T-cell (primary cell): ENCODE measurements at regions not wholly inside any gene's neighbourhood (a gene's known extent, or its start where the extent isn't known, plus 50 kb on each side); places are given as distances from the start of the nearest gene placed in this dataset.

Experiments used
- ATAC-seq, 4 experiments: fragments of 200-7000 bp in 3 of 4; fragments of 150-1000 bp in 1 of 4; cut with Tn5 transposase; replicated peaks in 1 of 4; 1 replicate in 3 of 4; 2 replicates in 1 of 4; pipeline ENCODE4 v1.10.0; 2021; ENCODE audit warnings: moderate library complexity in 3 of 4, mild to moderate bottlenecking in 2 of 4, moderate number of reproducible peaks in 1 of 4
- CTCF ChIA-PET, 2 donors: fragments of 300-600 bp; sonication (Branson Sonifier 250); formaldehyde crosslinking; loops; one replicate each; lab custom pipeline; 2022; ENCODE audit warnings: antibody characterized with exemption in 2 of 2; lab: Charles Lee
- POLR2A ChIA-PET, 2 donors: fragments of 300-600 bp; sonication (Branson Sonifier 250); formaldehyde crosslinking; loops; one replicate each; lab custom pipeline; 2022; ENCODE audit warnings: antibody characterized with exemption in 2 of 2; lab: Charles Lee
- DNase-seq, 35 experiments: peaks; one replicate each; pipeline versions ENCODE4 v3.0.0 to v3.0.0-alpha.2; 2013 to 2023
- H3K27ac ChIP-seq: one replicate; pipeline ENCODE4 v1.5.1; 2013; ENCODE audit warnings: low read length
- H3K27me3 ChIP-seq, 2 experiments: replicated peaks in 1 of 2; 1 replicate in 1 of 2; 2 replicates in 1 of 2; pipeline versions ENCODE4 v1.6.1 to v1.7.0; 2013; ENCODE audit warnings: low read length in 1 of 2, mixed read lengths in 1 of 2; ENCODE audit not compliant: control insufficient read depth in 2 of 2, insufficient read depth in 2 of 2; ENCODE audit errors: extremely low read depth in 1 of 2
- H3K36me3 ChIP-seq, 2 donors: 1 replicate in 1 of 2; 2 replicates in 1 of 2; pipeline versions ENCODE4 v1.6.1 to v1.7.0; 2013; ENCODE audit warnings: low read length in 1 of 2; ENCODE audit not compliant: control insufficient read depth in 2 of 2, insufficient read depth in 1 of 2; ENCODE audit errors: extremely low read depth in 1 of 2
- H3K4me1 ChIP-seq, 2 experiments: 1 replicate in 1 of 2; 2 replicates in 1 of 2; pipeline versions ENCODE4 v1.6.1 to v1.7.0; 2013; ENCODE audit warnings: low read length in 2 of 2, mixed read lengths in 1 of 2; ENCODE audit not compliant: insufficient read depth in 2 of 2, control insufficient read depth in 1 of 2; ENCODE audit errors: extremely low read depth in 1 of 2
- H3K4me3 ChIP-seq, 2 donors: 1 replicate in 1 of 2; 2 replicates in 1 of 2; pipeline versions ENCODE4 v1.5.1 to v1.7.0; 2013; ENCODE audit warnings: mild to moderate bottlenecking in 2 of 2, low read length in 1 of 2, moderate library complexity in 1 of 2; ENCODE audit not compliant: control insufficient read depth in 1 of 2; ENCODE audit errors: extremely low read depth in 1 of 2
- H3K9me3 ChIP-seq: 2 replicates; pipeline ENCODE4 v1.7.0; 2013
- H3K27ac Mint-ChIP-seq, 2 donors: one replicate each; pipeline ENCODE4 v1.8.0; 2020 to 2021; ENCODE audit warnings: mild to moderate bottlenecking in 2 of 2, mixed read lengths in 2 of 2
- H3K27me3 Mint-ChIP-seq, 2 donors: one replicate each; pipeline ENCODE4 v1.8.0; 2021 to 2022; ENCODE audit warnings: mixed read lengths in 2 of 2
- H3K36me3 Mint-ChIP-seq: one replicate; pipeline ENCODE4 v1.8.0; 2021; ENCODE audit warnings: mixed read lengths
- H3K4me1 Mint-ChIP-seq, 3 donors: one replicate each; pipeline ENCODE4 v1.8.0; 2020 to 2022; ENCODE audit warnings: mixed read lengths in 3 of 3, mild to moderate bottlenecking in 1 of 3
- H3K4me3 Mint-ChIP-seq, 3 donors: one replicate each; pipeline ENCODE4 v1.8.0; 2020 to 2022; ENCODE audit warnings: mild to moderate bottlenecking in 3 of 3, mixed read lengths in 3 of 3, moderate library complexity in 3 of 3
- H3K9me3 Mint-ChIP-seq, 3 donors: one replicate each; pipeline ENCODE4 v1.8.0; 2020 to 2022; ENCODE audit warnings: mixed read lengths in 3 of 3
- WGBS: methylation state at CpG from one replicate; pipeline ENCODE4 v1.1.5; 2013; ENCODE audit warnings: missing lambda C conversion rate; ENCODE audit not compliant: insufficient coverage; 5-methylcytosine and 5-hydroxymethylcytosine counted together

GRCh38 chr7:145175366-145175765 lies 339.5 kb upstream of the TPK1 start:
- peaks cover 0 to 4% (median 0%) of the 10 kb centered on the region in 3 donors for H3K9me3 Mint-ChIP-seq
- no peaks in the 10 kb centered on the region for H3K36me3 Mint-ChIP-seq
- no peaks in the 10 kb centered on the region for H3K9me3 ChIP-seq
- POLR2A ChIA-PET = no interaction called here
- no peak for ATAC-seq
- H3K4me3 Mint-ChIP-seq = no peak overlapping the region
- H3K36me3 ChIP-seq = no peaks in the 10 kb centered on the region
- H3K27me3 Mint-ChIP-seq = peaks cover 0 to 7% of the 10 kb centered on the region in 2 donors
- H3K4me1 ChIP-seq = no peaks in the 10 kb centered on the region
- no peaks in the 10 kb centered on the region for H3K27me3 ChIP-seq
- H3K27ac ChIP-seq = no peak overlapping the region
- H3K27ac Mint-ChIP-seq = no peak overlapping the region
- CTCF ChIA-PET = no interaction called here
- no peaks in the 10 kb centered on the region for H3K4me1 Mint-ChIP-seq
- DNase-seq = no peak
- 43% methylated on average over 1 of the region's 2 CpGs for WGBS
- no peak overlapping the region for H3K4me3 ChIP-seq

- H3K4me3 ChIP-seq = no peak overlapping the region
- peaks cover 0 to 3% (median 0%) of the 10 kb centered on the region in 3 donors for H3K9me3 Mint-ChIP-seq
- CTCF ChIA-PET = no interaction called here
Observed at GRCh38 chr7:145169908-145170307, 334.1 kb upstream of the TPK1 start.

GRCh38 chr7:145168879-145169278 lies 333.0 kb upstream of the TPK1 start:
- Histone ChIP-seq H3K27ac (no peak overlapping the region), H3K9me3 (no peaks in the 10 kb centered on the region), H3K4me3 (no peak overlapping the region), H3K27me3 (no peaks in the 10 kb centered on the region), H3K4me1 (no peaks in the 10 kb centered on the region), H3K36me3 (no peaks in the 10 kb centered on the region)
- ATAC-seq (no peak), DNase-seq (no peak)
- WGBS = 65% methylated on average over 4 of the region's 4 CpGs
- ChIA-PET POLR2A (no interaction called here), CTCF (no interaction called here)
- Mint-ChIP-seq H3K27ac (no peak overlapping the region), H3K27me3 (peaks cover 0 to 15% of the 10 kb centered on the region in 2 donors), H3K36me3 (no peaks in the 10 kb centered on the region), H3K4me3 (no peak overlapping the region), H3K9me3 (no peaks in the 10 kb centered on the region), H3K4me1 (no peaks in the 10 kb centered on the region)

More at GRCh38 chr7:145169908-145170307, 334.1 kb upstream of the TPK1 start:
- ATAC-seq = no peak
- H3K27ac ChIP-seq = no peak overlapping the region
- no peaks in the 10 kb centered on the region for H3K36me3 Mint-ChIP-seq
- no peaks in the 10 kb centered on the region for H3K36me3 ChIP-seq
- POLR2A ChIA-PET = no interaction called here
- H3K4me1 Mint-ChIP-seq = no peaks in the 10 kb centered on the region
- H3K9me3 ChIP-seq = no peaks in the 10 kb centered on the region
- 60% methylated on average over 1 of the region's 3 CpGs for WGBS
- H3K27ac Mint-ChIP-seq = no peak overlapping the region
- no peak for DNase-seq
- no peaks in the 10 kb centered on the region for H3K4me1 ChIP-seq
- no peak overlapping the region for H3K4me3 Mint-ChIP-seq
- peaks cover 0 to 15% of the 10 kb centered on the region in 2 donors for H3K27me3 Mint-ChIP-seq
- no peaks in the 10 kb centered on the region for H3K27me3 ChIP-seq

- CTCF ChIA-PET = no interaction called here
- no peaks in the 10 kb centered on the region for H3K9me3 ChIP-seq
- H3K36me3 ChIP-seq = no peaks in the 10 kb centered on the region
- no peaks in the 10 kb centered on the region for H3K36me3 Mint-ChIP-seq
- H3K4me1 Mint-ChIP-seq = no peaks in the 10 kb centered on the region
- WGBS = 89% methylated on average over 1 of the region's 5 CpGs
- H3K4me3 Mint-ChIP-seq = no peak overlapping the region
- H3K9me3 Mint-ChIP-seq = no peaks in the 10 kb centered on the region
- H3K27me3 ChIP-seq = no peaks in the 10 kb centered on the region
- DNase-seq = no peak
- no peak overlapping the region for H3K27ac ChIP-seq
- peaks cover 0 to 15% of the 10 kb centered on the region in 2 donors for H3K27me3 Mint-ChIP-seq
- ATAC-seq = no peak
- H3K4me1 ChIP-seq = no peaks in the 10 kb centered on the region
- H3K4me3 ChIP-seq = no peak overlapping the region
- POLR2A ChIA-PET = no interaction called here
- no peak overlapping the region for H3K27ac Mint-ChIP-seq
Observed at GRCh38 chr7:145168427-145168826, 332.6 kb upstream of the TPK1 start.

GRCh38 chr7:145156834-145157233 lies 321.0 kb upstream of the TPK1 start:
- Histone ChIP-seq H3K36me3 (no peaks in the 10 kb centered on the region), H3K4me1 (no peaks in the 10 kb centered on the region), H3K9me3 (no peaks in the 10 kb centered on the region), H3K27me3 (no peaks in the 10 kb centered on the region), H3K4me3 (no peak overlapping the region), H3K27ac (no peak overlapping the region)
- Mint-ChIP-seq H3K27me3 (no peaks in the 10 kb centered on the region), H3K27ac (no peak overlapping the region), H3K36me3 (no peaks in the 10 kb centered on the region), H3K4me1 (no peaks in the 10 kb centered on the region), H3K4me3 (no peak overlapping the region), H3K9me3 (no peaks in the 10 kb centered on the region)
- DNase-seq (no peak), ATAC-seq (no peak)
- CTCF ChIA-PET = no interaction called here
- POLR2A ChIA-PET = interaction anchor here in 1 of 2 donors (0.5 kb wide), 1 partner anchor 20 kb away, joined by 3 read pairs; no protein-coding TSS in a partner anchor
- no CpG with 5 or more reads among the region's 1 CpG for WGBS

GRCh38 chr7:145152589-145152988 lies 316.7 kb upstream of the TPK1 start:
- H3K36me3 Mint-ChIP-seq = no peaks in the 10 kb centered on the region
- Histone ChIP-seq H3K27ac (no peak overlapping the region), H3K27me3 (no peaks in the 10 kb centered on the region), H3K4me1 (no peaks in the 10 kb centered on the region), H3K9me3 (no peaks in the 10 kb centered on the region), H3K4me3 (no peak overlapping the region), H3K36me3 (no peaks in the 10 kb centered on the region)
- peaks cover 6 to 9% of the 10 kb centered on the region in 2 donors for H3K27me3 Mint-ChIP-seq
- WGBS = 50% methylated on average over 1 of the region's 3 CpGs
- DNase-seq (no peak), ATAC-seq (no peak)
- no peak overlapping the region for H3K27ac Mint-ChIP-seq
- H3K4me1 Mint-ChIP-seq = no peaks in the 10 kb centered on the region
- POLR2A ChIA-PET = no interaction called here
- CTCF ChIA-PET = interaction anchor here in 1 of 2 donors (0.5 kb wide), 1 partner anchor 145 kb away, joined by 5 read pairs; no protein-coding TSS in a partner anchor
- H3K4me3 Mint-ChIP-seq = no peak overlapping the region
- no peaks in the 10 kb centered on the region for H3K9me3 Mint-ChIP-seq

GRCh38 chr7:145151676-145152075 lies 315.8 kb upstream of the TPK1 start:
- no peak for DNase-seq

More at GRCh38 chr7:145151676-145152075, 315.8 kb upstream of the TPK1 start:
- no peak overlapping the region for H3K27ac Mint-ChIP-seq
- no peaks in the 10 kb centered on the region for H3K36me3 Mint-ChIP-seq
- Histone ChIP-seq H3K27me3 (no peaks in the 10 kb centered on the region), H3K4me1 (no peaks in the 10 kb centered on the region), H3K4me3 (no peak overlapping the region), H3K36me3 (no peaks in the 10 kb centered on the region), H3K9me3 (no peaks in the 10 kb centered on the region), H3K27ac (no peak overlapping the region)
- ChIA-PET POLR2A (no interaction called here), CTCF (no interaction called here)
- H3K4me3 Mint-ChIP-seq = no peak overlapping the region
- no peaks in the 10 kb centered on the region for H3K4me1 Mint-ChIP-seq
- WGBS = 83% methylated on average over 8 of the region's 11 CpGs
- no peak for ATAC-seq
- H3K9me3 Mint-ChIP-seq = no peaks in the 10 kb centered on the region
- peaks cover 6 to 9% of the 10 kb centered on the region in 2 donors for H3K27me3 Mint-ChIP-seq
